ENCODE measurements at regions not wholly inside any gene's neighbourhood (a gene's known extent, or its start where the extent isn't known, plus 50 kb on each side); places are given as distances from the start of the nearest gene placed in this dataset.

GRCh38 chr3:177818712-177819240 lies 621.5 kb upstream of the TBL1XR1 start:
- DNase-seq (ENCODE audit: low read depth): no peak

GRCh38 chr3:177820683-177821316 lies 623.5 kb upstream of the TBL1XR1 start:
- no peak for DNase-seq (ENCODE audit: low read depth)

GRCh38 chr3:177822681-177823096 lies 625.4 kb upstream of the TBL1XR1 start:
- no peak for DNase-seq (ENCODE audit: low read depth)

GRCh38 chr3:177823701-177824189 lies 626.5 kb upstream of the TBL1XR1 start:
- DNase-seq (ENCODE audit: low read depth): no peak

- DNase-seq (ENCODE audit: low read depth): no peak
Observed at GRCh38 chr3:177824190-177824786, 627.0 kb upstream of the TBL1XR1 start.

- no peak for DNase-seq (ENCODE audit: low read depth)
Observed at GRCh38 chr3:177824841-177825240, 627.6 kb upstream of the TBL1XR1 start.

- DNase-seq (ENCODE audit: low read depth): no peak
Observed at GRCh38 chr3:177826253-177826652, 629.0 kb upstream of the TBL1XR1 start.

GRCh38 chr3:177827511-177828207 lies 630.4 kb upstream of the TBL1XR1 start:
- no peak for DNase-seq (ENCODE audit: low read depth)

- DNase-seq (ENCODE audit: low read depth): no peak
Observed at GRCh38 chr3:177828208-177828565, 630.9 kb upstream of the TBL1XR1 start.

- DNase-seq (ENCODE audit: low read depth): no peak
Observed at GRCh38 chr3:177830411-177830849, 633.1 kb upstream of the TBL1XR1 start.

- no peak for DNase-seq (ENCODE audit: low read depth)
Observed at GRCh38 chr3:177831361-177831760, 634.1 kb upstream of the TBL1XR1 start.

GRCh38 chr3:177832880-177833279 lies 635.6 kb upstream of the TBL1XR1 start:
- no peak for DNase-seq (ENCODE audit: low read depth)

- DNase-seq (ENCODE audit: low read depth): no peak
Observed at GRCh38 chr3:177833332-177833731, 636.0 kb upstream of the TBL1XR1 start.

GRCh38 chr3:177835008-177835407 lies 637.7 kb upstream of the TBL1XR1 start:
- no peak for DNase-seq (ENCODE audit: low read depth)

GRCh38 chr3:177835917-177836316 lies 638.6 kb upstream of the TBL1XR1 start:
- no peak for DNase-seq (ENCODE audit: low read depth)

GRCh38 chr3:177836671-177837070 lies 639.4 kb upstream of the TBL1XR1 start:
- no peak for DNase-seq (ENCODE audit: low read depth)

GRCh38 chr3:177837951-177838655 lies 640.8 kb upstream of the TBL1XR1 start:
- DNase-seq (ENCODE audit: low read depth): no peak

- no peak for DNase-seq (ENCODE audit: low read depth)
Observed at GRCh38 chr3:177838766-177839350, 641.6 kb upstream of the TBL1XR1 start.

- no peak for DNase-seq (ENCODE audit: low read depth)
Observed at GRCh38 chr3:177842302-177842701, 645.0 kb upstream of the TBL1XR1 start.

GRCh38 chr3:177842743-177843734 lies 645.8 kb upstream of the TBL1XR1 start:
- DNase-seq (ENCODE audit: low read depth): no peak
